HepG2 (cell line): ENCODE measurements at regions not wholly inside any gene's neighbourhood (a gene's known extent, or its start where the extent isn't known, plus 50 kb on each side); places are given as distances from the start of the nearest gene placed in this dataset.

Experiments used
- ATAC-seq: fragments of 200-7000 bp; cut with Tn5 transposase; 3 replicates; pipeline ENCODE4 v1.9.1; 2020; ENCODE audit warnings: mild to moderate bottlenecking, moderate library complexity
- BruUV-seq: library from RNA; stranded (reverse); fragments of 400-500 nt; replicated peaks from 2 replicates; lab custom pipeline; 2021; lab: Mats Ljungman, UMichigan
- CTCF ChIA-PET: fragments of 300-600 bp; formaldehyde crosslinking; extraction: SDS; loops from one replicate; lab custom pipeline; 2021; ENCODE audit warnings: low total read pairs, inconsistent platforms, low intra/inter-chr PET ratio; lab: Yijun Ruan, JAX
- POLR2A ChIA-PET: fragments of 350-600 bp; sonication (Branson Sonifier 250); formaldehyde crosslinking; loops from one replicate; lab custom pipeline; 2020; ENCODE audit warnings: antibody characterized with exemption, inconsistent platforms; lab: Yijun Ruan, JAX
- DNase-seq: peaks from one replicate; pipeline ENCODE4 v3.0.0-alpha.2; 2015; ENCODE audit warnings: low spot score
- FAIRE-seq: peaks from 3 replicates; lab custom pipeline; 2011; peaks lifted over from hg19 to GRCh38; lab: Jason Lieb, UNC
- H2AFZ ChIP-seq: one replicate; pipeline ENCODE4 v1.6.1; 2011; ENCODE audit warnings: low read length, inconsistent platforms
- H3K27ac ChIP-seq: fragments of 300-600 bp; 3 replicates; pipeline ENCODE4 v1.8.0; 2011; ENCODE audit warnings: mixed run types, mild to moderate bottlenecking, mixed read lengths, low read length, inconsistent platforms; ENCODE audit not compliant: insufficient read depth; ENCODE audit errors: extremely low read length
- H3K27me3 ChIP-seq, 2 experiments: fragments of 200-600 bp in 1 of 2; 2 replicates in 1 of 2; 3 replicates in 1 of 2; pipeline versions ENCODE4 v1.6.0 to v1.8.0; 2011; ENCODE audit warnings: low read length in 2 of 2, mild to moderate bottlenecking in 2 of 2, moderate library complexity in 2 of 2, inconsistent platforms in 1 of 2; ENCODE audit not compliant: insufficient read depth in 2 of 2, control insufficient read depth in 1 of 2
- H3K36me3 ChIP-seq, 2 experiments: fragments of 200-600 bp in 1 of 2; replicated peaks in 1 of 2; 2 replicates in 1 of 2; 3 replicates in 1 of 2; pipeline versions ENCODE4 v1.5.1 to v1.8.0; 2011; ENCODE audit warnings: low read length in 2 of 2, inconsistent platforms in 1 of 2; ENCODE audit not compliant: insufficient read depth in 2 of 2, control insufficient read depth in 1 of 2
- H3K4me1 ChIP-seq: 2 replicates; pipeline ENCODE4 v1.5.1; 2012; ENCODE audit warnings: low read length, inconsistent platforms; ENCODE audit not compliant: insufficient read depth
- H3K4me2 ChIP-seq: 2 replicates; pipeline ENCODE4 v1.6.0; 2011; ENCODE audit warnings: low read depth, low read length, inconsistent platforms
- H3K4me3 ChIP-seq, 3 experiments: fragments of 200-600 bp in 1 of 3; sonication (generic), shearing (Covaris generic) in 1 of 3; replicated peaks in 1 of 3; 2 replicates each; pipeline ENCODE4 v1.5.1; 2011 to 2016; ENCODE audit warnings: low read length in 3 of 3, inconsistent platforms in 2 of 3, low read depth in 2 of 3, mild to moderate bottlenecking in 2 of 3, control low read depth in 1 of 3, mixed read lengths in 1 of 3; ENCODE audit not compliant: insufficient read depth in 1 of 3
- H3K79me2 ChIP-seq: one replicate; pipeline ENCODE4 v1.6.1; 2011; ENCODE audit warnings: low read length, inconsistent platforms; ENCODE audit not compliant: insufficient read depth
- H3K9ac ChIP-seq: 2 replicates; pipeline ENCODE4 v1.6.0; 2011; ENCODE audit warnings: mild to moderate bottlenecking, low read depth, low read length, inconsistent platforms; ENCODE audit not compliant: insufficient read depth
- H3K9me3 ChIP-seq: 2 replicates; pipeline ENCODE4 v1.5.1; 2012; ENCODE audit warnings: mild to moderate bottlenecking, low read length
- H4K20me1 ChIP-seq: 2 replicates; pipeline ENCODE4 v1.6.0; 2011; ENCODE audit warnings: inconsistent platforms, mild to moderate bottlenecking, low read length, moderate library complexity; ENCODE audit not compliant: insufficient read depth
- FOXC1 ChIP-seq: sonication (generic); formaldehyde crosslinking; IDR thresholded peaks from 2 replicates; pipeline ENCODE4 v1.8.0; 2022; ENCODE audit warnings: mild to moderate bottlenecking, missing genetic modification reagents, borderline replicate concordance
- KDM5A ChIP-seq: fragments of 200-600 bp; sonication (generic); IDR thresholded peaks from 2 replicates; pipeline ENCODE4 v1.7.0; 2018; ENCODE audit warnings: antibody characterized with exemption, mild to moderate bottlenecking, low read length, borderline replicate concordance
- KDM6A ChIP-seq: IDR thresholded peaks from 2 replicates; pipeline ENCODE4 v1.6.1; 2016; ENCODE audit warnings: low read depth
- PAX8 ChIP-seq: sonication (generic); formaldehyde crosslinking; IDR thresholded peaks from 2 replicates; pipeline ENCODE4 v1.8.0; 2022; ENCODE audit warnings: mild to moderate bottlenecking, missing genetic modification reagents, borderline replicate concordance
- PBX2 ChIP-seq: IDR thresholded peaks from 2 replicates; pipeline ENCODE4 v1.6.1; 2016; ENCODE audit warnings: control low read depth
- PTBP1 ChIP-seq: fragments of 200-400 bp; formaldehyde crosslinking; IDR thresholded peaks from 2 replicates; pipeline ENCODE4 v1.6.1; 2018; ENCODE audit warnings: low read length, low read depth; ENCODE audit not compliant: poor library complexity, severe bottlenecking
- ZBTB14 ChIP-seq: sonication (generic); formaldehyde crosslinking; IDR thresholded peaks from 2 replicates; pipeline ENCODE4 v1.4.0; 2020; ENCODE audit warnings: missing genetic modification reagents
- ZMAT5 ChIP-seq: sonication (generic); formaldehyde crosslinking; IDR thresholded peaks from 2 replicates; pipeline ENCODE4 v1.5.0; 2020; ENCODE audit warnings: mild to moderate bottlenecking, low read depth, missing genetic modification reagents, borderline replicate concordance
- ZNF292 ChIP-seq: sonication (generic); formaldehyde crosslinking; IDR thresholded peaks from 2 replicates; pipeline ENCODE4 v1.8.1; 2022; ENCODE audit warnings: mild to moderate bottlenecking, low read depth, missing genetic modification reagents, borderline replicate concordance
- ZNF460 ChIP-seq: sonication (generic); formaldehyde crosslinking; IDR thresholded peaks from 2 replicates; pipeline ENCODE4 v1.5.1; 2020; ENCODE audit warnings: missing genetic modification reagents, mild to moderate bottlenecking, borderline replicate concordance
- ZNF543 ChIP-seq: sonication (generic); formaldehyde crosslinking; IDR thresholded peaks from 2 replicates; pipeline ENCODE4 v1.4.0; 2020; ENCODE audit warnings: mild to moderate bottlenecking, missing genetic modification reagents
- ZNF792 ChIP-seq: IDR thresholded peaks from 2 replicates; pipeline ENCODE4 v1.6.1; 2016
- WGBS: methylation state at CpG from one replicate; pipeline ENCODE4 v1.1.6; 2017; ENCODE audit warnings: low lambda C conversion rate; 5-methylcytosine and 5-hydroxymethylcytosine counted together
- in situ Hi-C: cut with HindIII; loops from 2 replicates; pipeline ENCODE4 v1.10.0; 2017; ENCODE audit warnings: low pct_unique_long_range_greater_than_20kb; ENCODE audit not compliant: extremely low pct_ligation_motif_present
- intact Hi-C: fragments of 100-400 bp; cut with micrococcal nuclease; formaldehyde crosslinking; loops from one replicate; pipeline ENCODE4 v1.10.0; 2022; ENCODE audit not compliant: unreplicated experiment
- TF ChIP-seq, protein P1 (sequence below): sonication (generic); formaldehyde crosslinking; IDR thresholded peaks from 2 replicates; pipeline ENCODE4 v1.4.0; 2020; ENCODE audit warnings: mild to moderate bottlenecking, missing genetic modification reagents

DNA sequence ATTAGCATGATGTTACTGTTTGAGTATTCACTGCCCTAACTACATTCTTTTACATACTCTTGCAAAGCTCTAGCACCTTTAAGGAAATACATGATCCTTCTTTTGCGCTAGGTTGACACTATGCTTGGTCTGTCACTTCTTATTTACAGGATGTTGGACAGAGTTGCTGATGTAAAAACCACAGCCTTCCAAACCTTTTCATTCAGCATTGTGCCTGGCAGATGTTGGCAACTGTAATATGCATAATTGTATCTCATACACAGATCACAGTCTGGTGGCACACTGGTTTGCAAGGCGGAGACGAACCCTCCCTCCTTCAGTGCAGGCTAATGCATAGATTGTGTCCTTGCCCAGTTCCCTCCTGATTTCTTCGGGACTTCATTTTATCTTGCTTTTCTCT lies 224.1 kb downstream of the SNX19 start:
- Histone ChIP-seq H4K20me1 (no peaks in the 10 kb centered on the region), H3K4me2 (no peak overlapping the region), H3K27me3 (peaks cover 1 to 3% of the 10 kb centered on the region in 2 experiments; a peak in 2 of 5 replicates), H3K36me3 (no peaks in the 10 kb centered on the region), H3K4me3 (no peak overlapping the region), H3K27ac (no peak overlapping the region), H3K9ac (no peak overlapping the region), H2AFZ (no peak overlapping the region), H3K9me3 (no peaks in the 10 kb centered on the region), H3K4me1 (no peaks in the 10 kb centered on the region), H3K79me2 (no peaks in the 10 kb centered on the region)
- TF ChIP-seq ZNF543 (CRISPR knock-in tag): no peak
- TF ChIP-seq ZBTB14 (CRISPR knock-in tag): no peak
- TF ChIP-seq ZNF460: no peak
- TF ChIP-seq ZMAT5 (CRISPR knock-in tag): no peak
- TF ChIP-seq PAX8 (CRISPR knock-in tag): no peak
- TF ChIP-seq ZNF792: no peak
- no peak for TF ChIP-seq KDM6A (CRISPR knock-in tag)
- TF ChIP-seq FOXC1 (CRISPR knock-in tag): no peak
- no peak for TF ChIP-seq KDM5A
- no peak for TF ChIP-seq PTBP1
- TF ChIP-seq PBX2 (CRISPR knock-in tag): no peak
- TF ChIP-seq, protein P1, sequence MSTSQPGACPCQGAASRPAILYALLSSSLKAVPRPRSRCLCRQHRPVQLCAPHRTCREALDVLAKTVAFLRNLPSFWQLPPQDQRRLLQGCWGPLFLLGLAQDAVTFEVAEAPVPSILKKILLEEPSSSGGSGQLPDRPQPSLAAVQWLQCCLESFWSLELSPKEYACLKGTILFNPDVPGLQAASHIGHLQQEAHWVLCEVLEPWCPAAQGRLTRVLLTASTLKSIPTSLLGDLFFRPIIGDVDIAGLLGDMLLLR (CRISPR knock-in tag): no peak
- no peak for TF ChIP-seq ZNF292 (CRISPR knock-in tag)
- 18% methylated on average over 4 of the region's 4 CpGs for WGBS
- no TSS peak for BruUV-seq
- ATAC-seq (no peak), FAIRE-seq (no peak), DNase-seq (no peak)
- intact Hi-C loops: no loop called here
- POLR2A ChIA-PET: no interaction called here
- CTCF ChIA-PET: no interaction called here
- in situ Hi-C loops: no loop called here
